Endodermal cell (in vitro differentiated cells): ENCODE measurements at regions not wholly inside any gene's neighbourhood (a gene's known extent, or its start where the extent isn't known, plus 50 kb on each side); places are given as distances from the start of the nearest gene placed in this dataset.

Source experiments
- DNase-seq: peaks from one replicate; pipeline ENCODE4 v3.0.0-alpha.2; 2017
- H3K27ac ChIP-seq: 2 replicates; pipeline ENCODE4 v1.5.1; 2013; ENCODE audit warnings: mild to moderate bottlenecking, low read depth, low read length, moderate library complexity
- H3K27me3 ChIP-seq: 2 replicates; pipeline ENCODE4 v1.6.1; 2013; ENCODE audit warnings: mild to moderate bottlenecking, low read length, moderate library complexity; ENCODE audit not compliant: insufficient read depth, control insufficient read depth, poor library complexity, severe bottlenecking
- H3K36me3 ChIP-seq: 2 replicates; pipeline ENCODE4 v1.7.0; 2013; ENCODE audit warnings: mild to moderate bottlenecking, low read length, moderate library complexity; ENCODE audit not compliant: control insufficient read depth, insufficient read depth
- H3K4me1 ChIP-seq: one replicate; pipeline ENCODE4 v1.7.0; 2013; ENCODE audit warnings: low read length; ENCODE audit not compliant: control insufficient read depth, insufficient read depth
- H3K4me3 ChIP-seq: 2 replicates; pipeline ENCODE4 v1.5.1; 2013; ENCODE audit warnings: mild to moderate bottlenecking, low read length, moderate library complexity
- H3K9ac ChIP-seq: 2 replicates; pipeline ENCODE4 v1.6.1; 2013; ENCODE audit warnings: mild to moderate bottlenecking, low read length, moderate library complexity; ENCODE audit not compliant: poor library complexity, severe bottlenecking; ENCODE audit errors: extremely low read depth
- H3K9me3 ChIP-seq: 2 replicates; pipeline ENCODE4 v1.6.1; 2013; ENCODE audit warnings: mild to moderate bottlenecking, low read length, moderate library complexity; ENCODE audit not compliant: control insufficient read depth
- H3K27ac Mint-ChIP-seq: 2 replicates; pipeline ENCODE4 v1.8.0; 2020; ENCODE audit warnings: mixed read lengths
- H3K27me3 Mint-ChIP-seq: 2 replicates; pipeline ENCODE4 v1.8.0; 2021; ENCODE audit warnings: mild to moderate bottlenecking, mixed read lengths; ENCODE audit not compliant: insufficient read depth
- H3K36me3 Mint-ChIP-seq: 2 replicates; pipeline ENCODE4 v1.8.0; 2020; ENCODE audit warnings: low read depth, mixed read lengths
- H3K4me1 Mint-ChIP-seq: 2 replicates; pipeline ENCODE4 v1.8.0; 2020; ENCODE audit warnings: mixed read lengths
- H3K4me3 Mint-ChIP-seq: 2 replicates; pipeline ENCODE4 v1.8.0; 2020; ENCODE audit warnings: mild to moderate bottlenecking, moderate library complexity, mixed read lengths
- H3K9me3 Mint-ChIP-seq: 2 replicates; pipeline ENCODE4 v1.8.0; 2020; ENCODE audit warnings: mild to moderate bottlenecking, mixed read lengths
- WGBS, 2 experiments: methylation state at CpG; one replicate each; pipeline versions ENCODE4 v1.1.5 to v1.1.7; 2013; ENCODE audit warnings: missing lambda C conversion rate in 2 of 2, mixed read lengths in 1 of 2; ENCODE audit not compliant: insufficient coverage in 1 of 2, insufficient read length in 1 of 2; 5-methylcytosine and 5-hydroxymethylcytosine counted together
- TF ChIP-seq, protein P1 (sequence below): fragments of 200-600 bp; sonication (generic); conservative IDR thresholded peaks from 2 replicates; pipeline ENCODE4 v1.5.0; 2021; ENCODE audit warnings: antibody characterized with exemption, mild to moderate bottlenecking

DNA sequence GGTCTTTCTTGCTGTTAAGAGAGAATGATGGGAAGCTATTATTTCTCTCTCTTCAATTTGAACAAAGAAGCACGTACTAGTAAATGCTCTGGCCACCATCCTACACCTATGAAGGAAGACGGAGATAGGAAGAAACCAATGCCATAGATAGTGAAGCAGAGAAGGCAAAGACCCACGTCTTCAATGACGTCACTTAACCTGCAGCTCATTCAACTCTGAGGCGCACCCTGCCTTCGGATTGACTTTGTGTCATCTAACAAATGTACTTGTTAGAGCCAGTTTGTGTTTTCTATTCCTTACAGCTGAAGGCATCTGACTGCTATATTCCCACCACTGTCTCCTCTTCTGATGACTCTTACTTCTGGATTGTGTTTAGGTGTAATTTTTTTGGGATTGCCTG lies 332.5 kb upstream of the DDI1 start:
- no peaks in the 10 kb centered on the region for H3K4me1 Mint-ChIP-seq
- H3K9ac ChIP-seq: no peak overlapping the region
- H3K27ac Mint-ChIP-seq: no peak overlapping the region
- no peaks in the 10 kb centered on the region for H3K9me3 Mint-ChIP-seq
- no peak overlapping the region for H3K4me3 Mint-ChIP-seq
- no peak overlapping the region for H3K4me3 ChIP-seq
- no peaks in the 10 kb centered on the region for H3K36me3 ChIP-seq
- H3K4me1 ChIP-seq: no peaks in the 10 kb centered on the region
- H3K36me3 Mint-ChIP-seq: no peaks in the 10 kb centered on the region
- DNase-seq: no peak
- 86 to 89% methylated on average over 4 to 6 of the region's 6 CpGs for WGBS, 2 experiments
- no peaks in the 10 kb centered on the region for H3K27me3 Mint-ChIP-seq
- H3K27me3 ChIP-seq: no peaks in the 10 kb centered on the region
- no peaks in the 10 kb centered on the region for H3K9me3 ChIP-seq
- no peak overlapping the region for H3K27ac ChIP-seq
- TF ChIP-seq, protein P1, sequence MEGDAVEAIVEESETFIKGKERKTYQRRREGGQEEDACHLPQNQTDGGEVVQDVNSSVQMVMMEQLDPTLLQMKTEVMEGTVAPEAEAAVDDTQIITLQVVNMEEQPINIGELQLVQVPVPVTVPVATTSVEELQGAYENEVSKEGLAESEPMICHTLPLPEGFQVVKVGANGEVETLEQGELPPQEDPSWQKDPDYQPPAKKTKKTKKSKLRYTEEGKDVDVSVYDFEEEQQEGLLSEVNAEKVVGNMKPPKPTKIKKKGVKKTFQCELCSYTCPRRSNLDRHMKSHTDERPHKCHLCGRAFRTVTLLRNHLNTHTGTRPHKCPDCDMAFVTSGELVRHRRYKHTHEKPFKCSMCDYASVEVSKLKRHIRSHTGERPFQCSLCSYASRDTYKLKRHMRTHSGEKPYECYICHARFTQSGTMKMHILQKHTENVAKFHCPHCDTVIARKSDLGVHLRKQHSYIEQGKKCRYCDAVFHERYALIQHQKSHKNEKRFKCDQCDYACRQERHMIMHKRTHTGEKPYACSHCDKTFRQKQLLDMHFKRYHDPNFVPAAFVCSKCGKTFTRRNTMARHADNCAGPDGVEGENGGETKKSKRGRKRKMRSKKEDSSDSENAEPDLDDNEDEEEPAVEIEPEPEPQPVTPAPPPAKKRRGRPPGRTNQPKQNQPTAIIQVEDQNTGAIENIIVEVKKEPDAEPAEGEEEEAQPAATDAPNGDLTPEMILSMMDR: no peak

DNA sequence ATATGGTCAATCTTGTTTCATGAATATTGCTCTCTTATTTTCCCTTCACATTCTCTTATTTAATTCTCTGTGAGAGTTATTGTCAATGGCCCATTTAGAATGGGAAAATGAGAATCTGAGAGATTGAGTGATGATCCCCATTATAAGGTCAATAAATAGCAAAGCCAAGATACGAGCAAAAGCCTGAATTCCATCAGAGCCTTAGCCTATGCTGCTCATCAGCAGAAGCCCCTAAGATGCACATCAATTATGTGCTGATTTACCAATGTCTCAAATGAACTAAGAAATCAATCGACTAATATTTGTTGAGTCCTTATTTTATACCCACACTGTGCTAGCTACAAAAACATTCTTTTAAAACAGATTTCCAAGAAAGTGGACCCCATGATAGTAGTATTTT lies 330.8 kb upstream of the DDI1 start:
- Histone ChIP-seq H3K4me1 (no peaks in the 10 kb centered on the region), H3K4me3 (no peak overlapping the region), H3K36me3 (no peaks in the 10 kb centered on the region), H3K9ac (no peak overlapping the region), H3K9me3 (no peaks in the 10 kb centered on the region), H3K27me3 (no peaks in the 10 kb centered on the region), H3K27ac (no peak overlapping the region)
- no peak for DNase-seq
- Mint-ChIP-seq H3K4me1 (no peaks in the 10 kb centered on the region), H3K27ac (no peak overlapping the region), H3K9me3 (peaks cover 2% of the 10 kb centered on the region), H3K4me3 (no peak overlapping the region), H3K27me3 (no peaks in the 10 kb centered on the region), H3K36me3 (no peaks in the 10 kb centered on the region)
- WGBS, 2 experiments: 95% methylated on average over 2 of the region's 2 CpGs; no CpG with 5 or more reads in 1 of the 2 experiments
- TF ChIP-seq, protein P1: no peak

DNA sequence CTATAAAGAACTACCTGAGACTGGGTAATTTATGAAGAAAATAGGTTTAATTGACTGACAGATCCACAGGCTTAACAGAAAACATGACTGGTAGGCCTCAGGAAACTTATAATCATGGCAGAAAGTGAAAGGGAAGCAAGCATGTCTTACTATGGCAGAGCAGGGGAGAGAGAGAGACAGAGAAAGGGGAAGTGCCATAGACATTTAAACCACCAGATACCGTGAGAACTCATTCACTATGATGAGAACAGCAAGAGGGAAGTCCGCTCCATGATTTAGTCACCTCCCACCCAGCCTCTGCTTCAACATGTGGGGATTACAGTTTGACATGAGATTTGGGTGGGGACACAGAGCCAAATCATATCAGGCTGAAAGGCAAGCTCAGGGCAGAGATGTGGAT lies 327.1 kb upstream of the DDI1 start:
- Histone ChIP-seq H3K36me3 (no peaks in the 10 kb centered on the region), H3K27me3 (no peaks in the 10 kb centered on the region), H3K4me3 (no peak overlapping the region), H3K9me3 (no peaks in the 10 kb centered on the region), H3K27ac (no peak overlapping the region), H3K9ac (no peak overlapping the region), H3K4me1 (no peaks in the 10 kb centered on the region)
- TF ChIP-seq, protein P1: no peak
- peaks cover 2% of the 10 kb centered on the region for H3K9me3 Mint-ChIP-seq
- no peak overlapping the region for H3K4me3 Mint-ChIP-seq
- H3K36me3 Mint-ChIP-seq: no peaks in the 10 kb centered on the region
- DNase-seq: no peak
- WGBS, 2 experiments: 78% methylated on average over 2 of the region's 2 CpGs; no CpG with 5 or more reads in 1 of the 2 experiments
- no peaks in the 10 kb centered on the region for H3K27me3 Mint-ChIP-seq
- no peak overlapping the region for H3K27ac Mint-ChIP-seq
- H3K4me1 Mint-ChIP-seq: no peaks in the 10 kb centered on the region
